Right kidney (tissue), 1 donor: ENCODE measurements at regions not wholly inside any gene's neighbourhood (a gene's known extent, or its start where the extent isn't known, plus 50 kb on each side); places are given as distances from the start of the nearest gene placed in this dataset.

Experiments used
- DNase-seq: peaks from one replicate; pipeline ENCODE4 v3.0.0-alpha.2; 2016

- no peak for DNase-seq
Measured at GRCh38 chrX:80098038-80098437, 83.5 kb downstream of the TBX22 start.

- DNase-seq: no peak
Measured at GRCh38 chrX:80120335-80120734, 105.8 kb downstream of the TBX22 start.

- no peak for DNase-seq
Measured at GRCh38 chrX:80138938-80139337, 124.4 kb downstream of the TBX22 start.

- DNase-seq: no peak
Measured at GRCh38 chrX:80139564-80139963, 125.0 kb downstream of the TBX22 start.

- no peak for DNase-seq
Measured at GRCh38 chrX:80170581-80170980, 156.0 kb downstream of the TBX22 start.

- no peak for DNase-seq
Measured at GRCh38 chrX:80173261-80173660, 158.7 kb downstream of the TBX22 start.

- DNase-seq: no peak
Measured at GRCh38 chrX:80174925-80175574, 160.5 kb downstream of the TBX22 start.

GRCh38 chrX:80181079-80181478, 166.5 kb downstream of the TBX22 start:
- DNase-seq: no peak

GRCh38 chrX:80184854-80185253, 170.3 kb downstream of the TBX22 start:
- no peak for DNase-seq

GRCh38 chrX:80206647-80207046, 192.1 kb downstream of the TBX22 start:
- no peak for DNase-seq

- no peak for DNase-seq
Measured at GRCh38 chrX:80207327-80207726, 192.8 kb downstream of the TBX22 start.

- DNase-seq: no peak
Measured at GRCh38 chrX:80216086-80216485, 201.5 kb downstream of the TBX22 start.

- DNase-seq: no peak
Measured at GRCh38 chrX:80223982-80224579, 196.2 kb upstream of the TENT5D start.

GRCh38 chrX:80229626-80230025, 190.6 kb upstream of the TENT5D start:
- DNase-seq: no peak

- no peak for DNase-seq
Measured at GRCh38 chrX:80237072-80237471, 183.2 kb upstream of the TENT5D start.

GRCh38 chrX:80246271-80246670, 174.0 kb upstream of the TENT5D start:
- no peak for DNase-seq

- no peak for DNase-seq
Measured at GRCh38 chrX:80266287-80266686, 154.0 kb upstream of the TENT5D start.

GRCh38 chrX:80266979-80267378, 153.3 kb upstream of the TENT5D start:
- DNase-seq: no peak

- DNase-seq: no peak
Measured at GRCh38 chrX:80267790-80268189, 152.5 kb upstream of the TENT5D start.

- DNase-seq: no peak
Measured at GRCh38 chrX:80282535-80282934, 137.7 kb upstream of the TENT5D start.

- peak; percentile 1 for DNase-seq
Measured at GRCh38 chrX:80285131-80285773, 135.0 kb upstream of the TENT5D start.

- DNase-seq: no peak
Measured at GRCh38 chrX:80290834-80291233, 129.4 kb upstream of the TENT5D start.

GRCh38 chrX:80293354-80293753, 126.9 kb upstream of the TENT5D start:
- no peak for DNase-seq

GRCh38 chrX:80306007-80306406, 114.2 kb upstream of the TENT5D start:
- DNase-seq: no peak
